Transverse colon (tissue), 4 donors: ENCODE measurements at regions not wholly inside any gene's neighbourhood (a gene's known extent, or its start where the extent isn't known, plus 50 kb on each side); places are given as distances from the start of the nearest gene placed in this dataset.

Source experiments
- CTCF ChIP-seq, 5 experiments: fragments of 200-600 bp in 3 of 5; fragments of 450-650 bp in 2 of 5; sonication (generic) in 3 of 5; IDR thresholded peaks; 1 replicate in 2 of 5; 2 replicates in 3 of 5; pipeline ENCODE4 v1.5.1; 2016 to 2017; ENCODE audit warnings: antibody characterized with exemption in 5 of 5, inconsistent platforms in 3 of 5, mild to moderate bottlenecking in 2 of 5, moderate library complexity in 1 of 5
- POLR2AphosphoS5 ChIP-seq, 3 donors: sonication (generic); formaldehyde crosslinking; IDR thresholded peaks; one replicate each; pipeline ENCODE4 v1.6.1; 2016; ENCODE audit warnings: antibody characterized with exemption in 3 of 3

- TF ChIP-seq POLR2AphosphoS5 (IDR thresholded peaks at IDR 0.05) (no peak), CTCF (IDR thresholded peaks at IDR 0.05) (no peak)
Observed at GRCh38 chr4:144363890-144364289, 223.4 kb upstream of the GYPA start.
